Activated T-helper 2 cell treated with anti-CD3 and anti-CD28 coated beads, Interferon-gamma antibody, Interleukin-2, Interleukin-4, amounts not matched to agents 10 μg/mL and 5 μg/mL and 100 μg/mL, durations not matched to agents 14 hours and 24 hours and 36 hours (primary cell): ENCODE measurements at regions not wholly inside any gene's neighbourhood (a gene's known extent, or its start where the extent isn't known, plus 50 kb on each side); places are given as distances from the start of the nearest gene placed in this dataset.
"Not testable (repeated sequence)": the region's sequence is repeated elsewhere in the genome, so short reads cannot be mapped to it uniquely, and the experiment has no call there.

Experiments
- DNase-seq: peaks from one replicate; pipeline ENCODE4 v3.0.0; 2021; ENCODE audit warnings: low spot score
- H3K27ac Mint-ChIP-seq: one replicate; pipeline ENCODE4 v1.8.0; 2021; ENCODE audit warnings: mixed read lengths
- H3K27me3 Mint-ChIP-seq: one replicate; pipeline ENCODE4 v1.8.0; 2021; ENCODE audit warnings: low read depth, mixed read lengths
- H3K36me3 Mint-ChIP-seq: one replicate; pipeline ENCODE4 v1.8.0; 2021; ENCODE audit warnings: low read depth, mixed read lengths
- H3K4me1 Mint-ChIP-seq: one replicate; pipeline ENCODE4 v1.8.0; 2021; ENCODE audit warnings: low read depth, mixed read lengths
- H3K4me3 Mint-ChIP-seq: one replicate; pipeline ENCODE4 v1.8.0; 2021; ENCODE audit warnings: low read depth, mild to moderate bottlenecking, moderate library complexity, mixed read lengths
- H3K9me3 Mint-ChIP-seq: one replicate; pipeline ENCODE4 v1.8.0; 2021; ENCODE audit warnings: mixed read lengths
- intact Hi-C: fragments of 100-400 bp; cut with micrococcal nuclease; formaldehyde crosslinking; loops from one replicate; pipeline ENCODE4 v1.15.1; 2023

DNA sequence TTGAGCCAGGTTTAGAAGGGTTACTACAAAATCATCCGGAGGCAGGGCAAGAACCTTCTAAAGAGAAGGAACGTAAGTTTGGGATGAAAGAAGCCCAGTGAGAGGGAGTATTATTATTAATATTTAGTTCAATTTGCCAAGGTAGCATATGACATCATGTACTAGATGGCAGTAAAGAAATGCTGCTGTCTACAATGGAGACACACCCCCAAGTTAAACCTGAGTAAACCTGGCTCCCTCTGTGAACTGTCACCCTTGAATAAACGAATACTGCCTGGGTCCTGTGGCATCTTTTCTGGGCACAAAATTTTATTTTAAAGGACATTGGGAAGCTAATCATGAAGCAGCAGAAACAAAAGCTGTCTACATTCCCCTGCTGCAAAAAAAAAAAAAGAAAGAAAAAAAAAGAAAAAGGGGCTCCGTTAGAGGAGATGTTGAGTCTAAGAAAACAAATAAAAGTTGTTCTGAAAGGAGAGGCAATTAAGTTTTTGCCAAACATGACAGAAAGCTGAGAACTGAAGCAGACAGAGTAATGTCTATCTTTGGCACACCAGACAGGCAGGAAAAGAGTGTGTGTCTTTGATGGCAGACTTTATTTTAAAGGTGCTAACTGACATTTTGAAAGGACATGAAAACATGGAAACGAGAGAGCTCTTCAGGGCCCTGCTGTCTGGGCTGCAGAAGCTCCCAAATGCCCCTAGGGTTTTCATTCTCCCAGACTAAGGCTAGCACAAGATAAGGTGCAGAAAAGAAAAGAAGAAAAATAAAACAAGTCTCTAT lies 557.7 kb upstream of the CHAC2 start:
- Mint-ChIP-seq H3K9me3 (peaks cover 8% of the 10 kb centered on the region), H3K27ac (no peak overlapping the region), H3K4me1 (no peaks in the 10 kb centered on the region), H3K36me3 (no peaks in the 10 kb centered on the region), H3K4me3 (no peak overlapping the region), H3K27me3 (no peaks in the 10 kb centered on the region)
- no peak for DNase-seq
- intact Hi-C loops, result no loop called here

DNA sequence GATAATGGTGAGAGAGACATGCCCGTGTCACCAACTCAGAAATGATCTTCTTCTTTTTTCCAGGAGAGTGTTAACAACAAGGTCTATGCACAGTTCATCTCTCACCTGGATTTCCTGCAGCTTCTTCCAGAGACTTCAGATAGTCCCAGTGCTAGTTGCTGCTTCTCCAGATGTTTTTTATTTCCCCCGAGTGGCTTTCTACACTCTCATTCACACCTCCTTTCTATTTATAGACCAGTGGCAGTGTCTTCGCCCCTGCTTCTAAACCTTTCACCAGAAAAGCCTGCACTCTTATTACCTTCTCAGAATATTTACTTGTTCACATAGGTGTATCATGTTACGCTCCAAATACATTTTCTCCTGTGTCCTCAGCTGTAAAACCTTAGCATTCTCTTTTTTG lies 558.8 kb upstream of the CHAC2 start:
- Mint-ChIP-seq H3K9me3 (no peaks in the 10 kb centered on the region), H3K27me3 (no peaks in the 10 kb centered on the region), H3K27ac (no peak overlapping the region), H3K4me1 (no peaks in the 10 kb centered on the region), H3K4me3 (no peak overlapping the region), H3K36me3 (no peaks in the 10 kb centered on the region)
- intact Hi-C loops, result no loop called here
- DNase-seq, result no peak

DNA sequence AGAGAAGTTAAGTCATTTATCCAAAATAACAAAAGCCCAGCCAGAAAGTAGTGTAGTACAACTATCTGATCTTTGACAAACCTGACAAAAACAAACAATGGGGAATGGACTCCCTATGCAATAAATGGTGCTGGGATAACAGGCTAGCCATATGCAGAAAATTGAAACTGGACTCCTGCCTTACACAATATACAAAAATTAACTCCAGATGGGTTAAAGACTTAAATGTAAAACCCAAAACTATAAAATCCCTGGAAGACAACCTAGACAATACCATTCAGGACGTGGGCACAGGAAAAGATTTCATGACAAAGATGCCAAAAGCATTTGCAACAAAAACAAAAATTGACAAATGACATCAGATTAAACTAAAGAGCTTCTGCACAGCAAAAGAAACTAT lies 561.4 kb upstream of the CHAC2 start:
- H3K27me3 Mint-ChIP-seq, H3K9me3 Mint-ChIP-seq, H3K27ac Mint-ChIP-seq, intact Hi-C loops, H3K36me3 Mint-ChIP-seq, H3K4me3 Mint-ChIP-seq, DNase-seq, H3K4me1 Mint-ChIP-seq: not testable (repeated sequence)

GRCh38 chr2:53202063-53202462 lies 565.5 kb upstream of the CHAC2 start:
- Mint-ChIP-seq H3K27ac (no peak overlapping the region), H3K36me3 (no peaks in the 10 kb centered on the region), H3K9me3 (no peaks in the 10 kb centered on the region), H3K4me1 (no peaks in the 10 kb centered on the region), H3K4me3 (no peak overlapping the region), H3K27me3 (no peaks in the 10 kb centered on the region)
- no peak for DNase-seq
- intact Hi-C loops, result no loop called here

DNA sequence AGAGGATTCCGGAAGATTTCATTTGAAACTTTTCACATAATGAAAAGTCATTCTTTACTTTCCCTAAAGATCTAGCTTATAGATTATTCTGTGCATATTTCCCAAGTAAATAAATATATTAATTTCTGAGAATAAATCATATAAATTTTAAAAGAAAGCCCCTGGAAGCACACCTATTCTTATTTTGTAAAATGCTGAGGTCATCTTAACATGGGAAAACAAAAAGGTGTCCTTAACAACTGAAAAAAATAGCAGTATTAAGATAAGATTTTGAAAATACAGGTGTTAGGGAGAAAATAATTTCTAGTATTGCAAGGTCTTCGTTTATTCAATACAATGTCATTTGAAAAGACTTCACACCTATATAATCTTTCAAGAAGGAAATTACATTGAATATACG lies 567.5 kb upstream of the CHAC2 start:
- DNase-seq, result no peak
- intact Hi-C loops, result no loop called here
- Mint-ChIP-seq H3K27me3 (no peaks in the 10 kb centered on the region), H3K4me1 (no peaks in the 10 kb centered on the region), H3K36me3 (no peaks in the 10 kb centered on the region), H3K27ac (no peak overlapping the region), H3K4me3 (no peak overlapping the region), H3K9me3 (no peaks in the 10 kb centered on the region)

DNA sequence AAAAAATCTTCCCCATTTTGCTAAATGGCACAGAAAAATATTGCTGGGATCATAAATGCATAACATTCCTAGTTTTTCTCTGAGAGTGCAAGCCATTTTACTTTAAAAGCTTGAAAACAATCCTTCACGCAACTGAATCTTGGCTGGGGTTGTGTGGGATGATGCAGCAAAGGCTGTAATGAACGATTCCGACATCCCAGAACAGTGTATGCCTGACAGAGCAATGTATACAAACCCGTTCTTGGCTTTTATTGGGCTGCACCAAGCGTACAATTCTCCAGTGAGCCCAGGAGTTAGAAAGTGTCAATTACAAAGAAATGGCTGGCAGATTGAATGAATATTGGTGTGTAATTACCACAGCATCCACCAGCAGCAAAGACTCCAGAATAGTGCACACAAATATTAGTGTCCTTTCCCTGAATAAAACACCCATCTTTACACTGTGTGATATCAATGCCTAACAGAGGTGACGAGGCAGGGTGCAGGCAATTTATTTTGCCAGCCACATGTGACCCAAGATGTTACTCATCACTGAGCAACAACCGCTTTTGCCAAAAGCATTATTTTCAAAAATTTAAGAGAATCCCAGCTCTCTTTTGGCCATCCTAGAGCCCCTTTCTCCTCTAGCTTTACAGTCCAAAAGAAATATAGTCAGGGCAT lies 578.6 kb upstream of the CHAC2 start:
- Mint-ChIP-seq H3K27me3 (no peaks in the 10 kb centered on the region), H3K4me3 (no peak overlapping the region), H3K27ac (no peak overlapping the region), H3K36me3 (no peaks in the 10 kb centered on the region), H3K9me3 (no peaks in the 10 kb centered on the region), H3K4me1 (no peaks in the 10 kb centered on the region)
- DNase-seq, result no peak
- intact Hi-C loops, result no loop called here

GRCh38 chr2:53183581-53183980 lies 584.0 kb upstream of the CHAC2 start:
- no peaks in the 10 kb centered on the region for H3K4me1 Mint-ChIP-seq
- no peaks in the 10 kb centered on the region for H3K9me3 Mint-ChIP-seq
- DNase-seq, result no peak
- H3K27ac Mint-ChIP-seq, result no peak overlapping the region
- intact Hi-C loops, result no loop called here
- no peaks in the 10 kb centered on the region for H3K36me3 Mint-ChIP-seq
- H3K4me3 Mint-ChIP-seq, result no peak overlapping the region
- no peaks in the 10 kb centered on the region for H3K27me3 Mint-ChIP-seq

- Mint-ChIP-seq H3K27ac (no peak overlapping the region), H3K4me3 (no peak overlapping the region)
These were observed 585.0 kb upstream of the CHAC2 start for GRCh38 chr2:53182601-53183000.

DNA sequence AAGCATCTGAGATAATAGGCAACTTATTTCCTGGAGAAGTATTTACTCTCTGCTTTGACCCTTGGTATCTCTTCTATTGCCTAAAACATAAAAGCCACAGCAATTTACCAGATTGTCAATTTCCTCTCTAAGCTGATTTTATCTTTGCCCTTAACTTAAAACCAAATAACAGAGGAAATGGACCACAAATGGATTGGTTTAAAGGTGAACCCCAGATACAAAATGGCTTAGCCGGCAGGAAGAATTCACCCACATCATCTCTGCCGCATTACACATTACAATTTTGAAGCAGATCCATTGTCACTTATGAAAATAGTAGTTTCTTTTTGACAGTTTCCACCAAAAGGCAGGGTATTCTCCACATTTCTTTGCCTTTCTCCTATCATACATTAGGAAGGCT lies 585.8 kb upstream of the CHAC2 start:
- H3K9me3 Mint-ChIP-seq, result no peaks in the 10 kb centered on the region
- no peaks in the 10 kb centered on the region for H3K36me3 Mint-ChIP-seq
- no peak overlapping the region for H3K4me3 Mint-ChIP-seq
- no peaks in the 10 kb centered on the region for H3K4me1 Mint-ChIP-seq
- no peak overlapping the region for H3K27ac Mint-ChIP-seq
- DNase-seq, result no peak
- intact Hi-C loops, result no loop called here
- no peaks in the 10 kb centered on the region for H3K27me3 Mint-ChIP-seq

More at GRCh38 chr2:53182601-53183000, 585.0 kb upstream of the CHAC2 start:
- Mint-ChIP-seq H3K4me1 (no peaks in the 10 kb centered on the region), H3K27me3 (no peaks in the 10 kb centered on the region), H3K9me3 (no peaks in the 10 kb centered on the region), H3K36me3 (no peaks in the 10 kb centered on the region)
- intact Hi-C loops, result no loop called here
- DNase-seq, result no peak

- H3K27me3 Mint-ChIP-seq, result no peaks in the 10 kb centered on the region
- no peaks in the 10 kb centered on the region for H3K4me1 Mint-ChIP-seq
- H3K27ac Mint-ChIP-seq, result no peak overlapping the region
- intact Hi-C loops, result no loop called here
- no peak for DNase-seq
- H3K4me3 Mint-ChIP-seq, result no peak overlapping the region
- H3K36me3 Mint-ChIP-seq, result no peaks in the 10 kb centered on the region
- H3K9me3 Mint-ChIP-seq, result no peaks in the 10 kb centered on the region
These were observed 590.3 kb upstream of the CHAC2 start for GRCh38 chr2:53177327-53177726.

- H3K27me3 Mint-ChIP-seq, result no peaks in the 10 kb centered on the region
- H3K9me3 Mint-ChIP-seq, result no peaks in the 10 kb centered on the region
- DNase-seq, result no peak
- H3K36me3 Mint-ChIP-seq, result no peaks in the 10 kb centered on the region
- intact Hi-C loops, result no loop called here
- no peak overlapping the region for H3K27ac Mint-ChIP-seq
- H3K4me1 Mint-ChIP-seq, result no peaks in the 10 kb centered on the region
- no peak overlapping the region for H3K4me3 Mint-ChIP-seq
These were observed 593.1 kb upstream of the CHAC2 start for GRCh38 chr2:53174539-53174938.

DNA sequence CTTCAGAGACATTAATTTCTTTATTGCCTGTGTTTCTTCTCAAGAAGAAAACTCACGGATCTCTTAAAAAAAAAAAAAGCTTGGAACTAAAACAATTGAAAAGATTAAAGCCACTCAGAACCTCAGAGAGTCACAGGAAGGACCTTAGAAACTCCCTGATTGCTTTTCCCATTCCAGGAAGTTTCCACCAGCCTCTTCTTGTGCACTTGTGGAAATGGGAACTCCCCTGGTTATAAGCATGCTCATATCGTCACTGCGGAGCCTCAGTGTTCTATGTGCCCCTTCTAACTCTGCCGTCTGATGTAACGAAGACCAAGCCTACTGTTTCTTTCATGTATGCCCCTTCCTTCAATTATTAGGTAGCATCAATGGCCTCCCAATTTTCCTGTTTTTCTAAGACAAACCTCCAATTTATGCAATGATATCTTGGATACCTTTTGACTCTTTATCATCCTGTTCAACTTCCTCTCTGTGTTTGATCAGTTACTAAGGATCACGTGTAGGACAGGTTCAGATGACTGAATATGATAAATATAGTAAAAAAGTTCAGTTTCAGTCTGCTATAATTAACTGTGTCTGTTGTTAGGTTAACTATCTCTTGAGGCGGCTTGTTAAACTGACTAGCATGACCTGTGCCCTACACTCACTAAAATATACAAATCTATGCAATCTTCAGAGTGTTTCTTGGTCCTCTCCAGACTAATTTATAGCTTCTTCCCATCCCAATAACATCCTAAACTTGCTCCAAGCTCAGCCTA lies 593.7 kb upstream of the CHAC2 start:
- no peaks in the 10 kb centered on the region for H3K27me3 Mint-ChIP-seq
- intact Hi-C loops, result no loop called here
- DNase-seq, result no peak

GRCh38 chr2:53173091-53173490 lies 594.5 kb upstream of the CHAC2 start:
- no peak overlapping the region for H3K27ac Mint-ChIP-seq
- no peaks in the 10 kb centered on the region for H3K9me3 Mint-ChIP-seq
- intact Hi-C loops, result no loop called here
- H3K27me3 Mint-ChIP-seq, result no peaks in the 10 kb centered on the region
- no peak for DNase-seq
- H3K4me1 Mint-ChIP-seq, result no peaks in the 10 kb centered on the region
- H3K36me3 Mint-ChIP-seq, result no peaks in the 10 kb centered on the region
- no peak overlapping the region for H3K4me3 Mint-ChIP-seq

More for the DNA sequence above, 593.7 kb upstream of the CHAC2 start:
- H3K9me3 Mint-ChIP-seq, result no peaks in the 10 kb centered on the region
- H3K4me1 Mint-ChIP-seq, result no peaks in the 10 kb centered on the region
- H3K4me3 Mint-ChIP-seq, result no peak overlapping the region
- H3K27ac Mint-ChIP-seq, result no peak overlapping the region
- no peaks in the 10 kb centered on the region for H3K36me3 Mint-ChIP-seq
